Ascending aorta (tissue), 2 donors: ENCODE measurements at regions not wholly inside any gene's neighbourhood (a gene's known extent, or its start where the extent isn't known, plus 50 kb on each side); places are given as distances from the start of the nearest gene placed in this dataset.

Experiments used
- DNase-seq, 2 donors: peaks; one replicate each; pipeline ENCODE4 v3.0.0-alpha.2; 2019; ENCODE audit warnings: low spot score in 2 of 2
- H3K27ac ChIP-seq, 2 donors: fragments of 200-600 bp; sonication (generic); one replicate each; pipeline ENCODE4 v1.5.1; 2016 to 2017; ENCODE audit warnings: mild to moderate bottlenecking in 1 of 2
- H3K27me3 ChIP-seq: fragments of 200-600 bp; sonication (generic); one replicate; pipeline ENCODE4 v1.5.1; 2017
- H3K36me3 ChIP-seq, 2 donors: fragments of 200-600 bp; sonication (generic); one replicate each; pipeline ENCODE4 v1.5.1; 2016
- H3K4me1 ChIP-seq, 2 donors: fragments of 200-600 bp; sonication (generic); one replicate each; pipeline ENCODE4 v1.5.1; 2016 to 2017; ENCODE audit warnings: mild to moderate bottlenecking in 1 of 2
- H3K4me3 ChIP-seq, 2 donors: fragments of 200-600 bp; sonication (generic); one replicate each; pipeline ENCODE4 v1.5.1; 2016 to 2017; ENCODE audit warnings: mild to moderate bottlenecking in 1 of 2
- H3K9me3 ChIP-seq, 2 donors: fragments of 200-600 bp; sonication (generic); one replicate each; pipeline ENCODE4 v1.5.1; 2016
- intact Hi-C: fragments of 100-400 bp; cut with DNase I; formaldehyde crosslinking; loops from one replicate; pipeline ENCODE4 v1.15.1; 2023
- TF ChIP-seq, protein P1 (sequence below), 3 experiments: fragments of 200-600 bp in 2 of 3; fragments of 450-650 bp in 1 of 3; sonication (generic) in 2 of 3; IDR thresholded peaks; one replicate each; pipeline ENCODE4 v1.5.1; 2016 to 2019; ENCODE audit warnings: antibody characterized with exemption in 3 of 3, mild to moderate bottlenecking in 1 of 3, moderate library complexity in 1 of 3

DNA sequence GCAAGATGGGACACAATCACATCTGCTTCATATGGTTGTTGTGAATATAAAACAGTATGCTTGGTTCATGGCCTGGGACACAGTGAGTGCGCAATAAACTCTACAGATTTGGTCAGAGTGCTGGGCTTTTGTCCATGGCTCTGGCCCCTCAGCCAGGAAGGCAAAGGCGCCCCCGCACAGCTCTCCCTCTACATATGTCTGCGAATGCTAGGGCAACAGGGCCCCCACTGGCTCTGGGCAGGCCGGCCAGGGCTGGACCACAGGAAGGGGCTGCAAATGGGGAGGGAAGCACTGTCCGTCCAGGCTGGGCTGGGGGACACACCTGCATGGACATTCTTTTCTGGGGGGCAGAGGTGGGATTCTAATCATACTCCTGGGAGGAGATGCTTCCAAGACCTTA, 151.8 kb upstream of the MLN start:
- intact Hi-C loops: no loop called here
- DNase-seq: no peak
- Histone ChIP-seq H3K9me3 (no peaks in the 10 kb centered on the region), H3K36me3 (no peaks in the 10 kb centered on the region), H3K27ac (no peak overlapping the region), H3K4me1 (no peaks in the 10 kb centered on the region), H3K4me3 (no peak overlapping the region), H3K27me3 (no peaks in the 10 kb centered on the region)
- TF ChIP-seq, protein P1, sequence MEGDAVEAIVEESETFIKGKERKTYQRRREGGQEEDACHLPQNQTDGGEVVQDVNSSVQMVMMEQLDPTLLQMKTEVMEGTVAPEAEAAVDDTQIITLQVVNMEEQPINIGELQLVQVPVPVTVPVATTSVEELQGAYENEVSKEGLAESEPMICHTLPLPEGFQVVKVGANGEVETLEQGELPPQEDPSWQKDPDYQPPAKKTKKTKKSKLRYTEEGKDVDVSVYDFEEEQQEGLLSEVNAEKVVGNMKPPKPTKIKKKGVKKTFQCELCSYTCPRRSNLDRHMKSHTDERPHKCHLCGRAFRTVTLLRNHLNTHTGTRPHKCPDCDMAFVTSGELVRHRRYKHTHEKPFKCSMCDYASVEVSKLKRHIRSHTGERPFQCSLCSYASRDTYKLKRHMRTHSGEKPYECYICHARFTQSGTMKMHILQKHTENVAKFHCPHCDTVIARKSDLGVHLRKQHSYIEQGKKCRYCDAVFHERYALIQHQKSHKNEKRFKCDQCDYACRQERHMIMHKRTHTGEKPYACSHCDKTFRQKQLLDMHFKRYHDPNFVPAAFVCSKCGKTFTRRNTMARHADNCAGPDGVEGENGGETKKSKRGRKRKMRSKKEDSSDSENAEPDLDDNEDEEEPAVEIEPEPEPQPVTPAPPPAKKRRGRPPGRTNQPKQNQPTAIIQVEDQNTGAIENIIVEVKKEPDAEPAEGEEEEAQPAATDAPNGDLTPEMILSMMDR (IDR thresholded peaks at IDR 0.05): no peak

DNA sequence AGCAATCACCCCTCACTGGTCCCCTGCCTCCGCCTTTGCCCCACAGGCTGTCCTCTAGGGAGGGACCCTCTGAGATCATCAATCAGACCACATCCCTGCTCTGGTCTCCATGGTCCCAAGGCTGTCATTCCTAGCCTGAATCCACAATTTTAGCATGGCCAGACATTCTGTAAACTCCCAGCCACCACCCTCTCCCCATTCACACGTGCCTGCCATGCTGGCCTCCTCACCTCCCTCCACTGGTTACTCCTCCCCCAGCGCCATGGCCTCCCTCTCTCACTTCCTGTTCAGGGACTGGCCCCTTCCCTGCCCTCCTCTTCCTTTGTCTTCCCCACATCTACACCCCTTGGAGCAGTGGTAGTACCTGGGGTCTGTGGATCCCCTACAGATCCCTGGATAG, 150.7 kb upstream of the MLN start:
- Histone ChIP-seq H3K27me3 (no peaks in the 10 kb centered on the region), H3K9me3 (no peaks in the 10 kb centered on the region), H3K4me1 (no peaks in the 10 kb centered on the region), H3K36me3 (no peaks in the 10 kb centered on the region), H3K4me3 (no peak overlapping the region), H3K27ac (no peak overlapping the region)
- intact Hi-C loops: no loop called here
- no peak for DNase-seq
- TF ChIP-seq, protein P1 (IDR thresholded peaks at IDR 0.05): no peak

DNA sequence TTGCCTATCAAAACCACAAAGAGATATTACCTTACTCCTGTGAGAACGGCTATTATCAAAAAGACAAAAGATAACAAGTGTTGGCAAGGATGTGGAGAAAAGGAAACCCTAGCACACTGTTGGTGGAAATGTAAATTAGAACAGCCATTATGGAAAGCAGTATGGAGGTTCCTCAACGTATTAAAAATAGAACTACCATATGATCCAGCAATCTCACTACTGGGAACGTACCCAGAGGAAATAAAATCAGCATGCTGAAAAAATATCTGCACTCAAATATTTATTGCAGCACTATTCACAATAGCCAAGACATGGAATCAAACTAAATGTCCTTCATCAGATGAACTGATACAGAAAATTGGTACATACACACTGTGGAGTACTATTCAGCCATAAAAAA, 149.4 kb upstream of the MLN start:
- Histone ChIP-seq H3K36me3 (no peaks in the 10 kb centered on the region), H3K4me3 (no peak overlapping the region), H3K4me1 (no peaks in the 10 kb centered on the region), H3K27me3 (no peaks in the 10 kb centered on the region), H3K27ac (no peak overlapping the region), H3K9me3 (no peaks in the 10 kb centered on the region)
- TF ChIP-seq, protein P1 (IDR thresholded peaks at IDR 0.05): no peak
- DNase-seq: no peak
- intact Hi-C loops: no loop called here

DNA sequence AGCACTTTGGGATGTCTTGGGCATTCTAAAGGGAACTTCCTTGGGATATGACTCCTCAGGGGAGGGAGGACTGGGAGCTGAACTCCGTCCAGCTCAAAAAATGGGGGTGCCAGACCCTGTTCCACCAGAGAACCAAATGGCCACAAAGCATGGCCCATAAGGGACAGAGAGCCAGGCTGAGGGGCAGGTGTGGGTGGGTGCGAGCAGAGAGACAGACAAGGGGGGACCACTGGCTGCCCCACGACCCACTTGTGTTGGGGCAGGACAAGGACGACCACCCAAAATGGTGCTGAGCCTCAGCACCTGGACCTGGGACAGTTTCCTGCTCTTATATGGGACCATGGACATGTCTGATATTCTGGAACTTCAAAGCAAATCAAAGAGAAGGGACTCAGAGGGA, 148.2 kb upstream of the MLN start:
- DNase-seq: no peak
- Histone ChIP-seq H3K9me3 (no peaks in the 10 kb centered on the region), H3K27me3 (no peaks in the 10 kb centered on the region), H3K4me1 (no peaks in the 10 kb centered on the region), H3K27ac (no peak overlapping the region), H3K4me3 (no peak overlapping the region), H3K36me3 (no peaks in the 10 kb centered on the region)
- intact Hi-C loops: no loop called here
- TF ChIP-seq, protein P1 (IDR thresholded peaks at IDR 0.05): no peak

DNA sequence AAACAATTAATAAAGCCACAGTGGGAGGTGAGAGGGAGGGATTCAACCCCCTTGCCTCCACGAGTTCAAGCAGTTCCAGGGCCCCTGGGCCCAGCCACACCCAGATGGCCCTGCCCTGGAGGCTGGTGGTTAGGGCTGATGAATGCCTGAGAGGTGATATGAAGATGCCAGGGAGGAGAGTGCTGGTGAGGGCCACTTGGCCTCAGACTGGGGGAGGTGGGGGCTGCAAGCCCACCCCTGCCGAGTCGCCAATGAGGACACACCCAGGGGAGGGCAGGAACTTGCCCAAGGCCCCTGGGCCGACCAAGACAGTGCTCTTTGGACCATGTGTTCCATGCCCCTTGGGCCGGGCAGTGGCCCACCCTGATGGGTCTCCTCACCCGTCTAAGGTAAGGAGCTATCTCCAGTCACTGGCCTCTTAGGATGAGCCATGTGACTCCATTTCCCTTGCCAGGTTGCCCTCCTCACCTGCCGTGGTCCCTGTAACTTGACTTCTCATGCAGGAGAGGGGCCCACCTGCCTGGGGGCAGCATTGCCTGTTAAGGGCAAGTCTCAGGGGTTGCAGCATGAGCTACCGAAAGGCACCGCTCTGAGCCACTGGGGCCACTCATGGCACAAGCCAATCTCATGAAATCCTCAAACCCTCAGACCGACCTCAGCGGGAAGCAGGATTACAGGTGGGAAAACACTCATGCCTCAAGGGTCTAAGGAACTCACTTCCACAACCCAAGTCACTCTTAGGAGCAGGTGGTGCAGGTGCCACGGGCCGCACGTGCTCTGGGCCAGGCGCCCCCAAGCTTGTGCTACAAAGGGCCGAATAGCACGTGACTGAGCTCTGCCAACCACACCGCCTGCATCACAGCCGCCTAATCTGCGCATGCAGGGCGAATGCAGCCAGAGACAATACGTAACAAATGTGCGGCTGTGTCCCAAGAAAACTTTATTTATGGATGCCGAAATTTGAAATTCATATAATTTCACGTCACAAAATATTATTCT, 147.4 kb upstream of the MLN start:
- no peaks in the 10 kb centered on the region for H3K4me1 ChIP-seq
- H3K36me3 ChIP-seq: no peaks in the 10 kb centered on the region
- intact Hi-C loops: no loop called here
- H3K27ac ChIP-seq: no peak overlapping the region
- no peak for DNase-seq
- H3K4me3 ChIP-seq: no peak overlapping the region
- H3K27me3 ChIP-seq: no peaks in the 10 kb centered on the region
- H3K9me3 ChIP-seq: no peaks in the 10 kb centered on the region
- TF ChIP-seq, protein P1 (IDR thresholded peaks at IDR 0.05): no peak
